GM04504 (cell line): ENCODE measurements at regions not wholly inside any gene's neighbourhood (a gene's known extent, or its start where the extent isn't known, plus 50 kb on each side); places are given as distances from the start of the nearest gene placed in this dataset.

Experiments used
- DNase-seq: peaks from one replicate; pipeline ENCODE4 v3.0.0-alpha.2; 2012; ENCODE audit warnings: low read depth

DNA sequence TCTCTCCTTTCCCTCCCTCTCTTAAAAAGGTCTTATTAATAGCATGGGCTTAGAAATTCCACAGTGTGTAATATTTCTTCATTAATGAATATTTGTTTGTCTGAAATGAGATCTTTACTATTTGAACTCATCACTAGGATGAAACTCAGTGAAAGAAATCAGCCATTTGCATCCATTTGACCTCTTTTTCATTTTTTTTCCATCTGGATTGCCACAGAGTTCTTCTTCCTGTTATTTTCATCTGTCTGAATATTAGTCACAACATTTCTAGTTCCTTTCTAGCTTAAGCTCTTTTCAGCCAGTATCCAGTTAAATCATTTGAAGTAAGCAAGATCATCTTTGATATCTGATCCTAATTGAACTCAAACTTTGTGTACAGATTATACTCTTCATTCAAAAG lies 69.2 kb upstream of the PLS3 start:
- DNase-seq: no peak

DNA sequence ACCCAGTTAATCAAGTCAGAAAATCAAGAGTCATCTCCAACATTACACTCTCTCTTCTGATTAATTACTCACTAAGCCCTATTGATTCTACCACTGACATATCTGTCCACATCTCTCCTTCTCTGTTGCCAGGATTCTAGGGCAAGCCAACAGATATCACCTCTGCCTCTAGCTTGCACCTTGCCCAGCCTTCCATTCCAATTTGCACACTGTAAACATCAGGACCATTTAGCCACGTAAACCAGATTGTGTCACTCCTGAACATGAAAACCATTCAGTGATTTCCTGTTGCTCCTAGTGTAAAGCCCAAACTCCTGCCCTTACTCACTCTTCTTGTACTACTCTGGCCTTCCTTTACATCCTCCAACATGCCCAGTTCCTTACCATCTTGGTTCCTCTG lies 68.0 kb upstream of the PLS3 start:
- no peak for DNase-seq

DNA sequence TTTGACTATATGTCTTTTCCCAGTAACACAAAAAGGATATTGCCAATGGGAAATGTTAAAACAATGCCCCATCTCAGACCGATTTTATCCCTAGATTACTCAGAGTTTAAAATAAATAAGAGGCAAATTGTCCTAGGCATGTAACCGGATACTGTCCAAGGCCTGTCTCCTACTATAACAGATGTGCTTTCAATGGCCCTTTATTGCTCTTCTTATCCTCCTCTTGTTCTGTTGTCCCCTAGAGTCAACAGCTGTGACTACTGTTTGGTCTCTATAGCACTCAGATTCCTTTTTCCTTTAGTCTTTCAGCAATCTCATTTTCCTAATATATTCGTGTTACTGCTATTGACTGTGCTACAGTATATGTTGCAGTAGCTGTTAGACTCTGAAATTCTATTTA lies 66.8 kb upstream of the PLS3 start:
- DNase-seq: no peak

DNA sequence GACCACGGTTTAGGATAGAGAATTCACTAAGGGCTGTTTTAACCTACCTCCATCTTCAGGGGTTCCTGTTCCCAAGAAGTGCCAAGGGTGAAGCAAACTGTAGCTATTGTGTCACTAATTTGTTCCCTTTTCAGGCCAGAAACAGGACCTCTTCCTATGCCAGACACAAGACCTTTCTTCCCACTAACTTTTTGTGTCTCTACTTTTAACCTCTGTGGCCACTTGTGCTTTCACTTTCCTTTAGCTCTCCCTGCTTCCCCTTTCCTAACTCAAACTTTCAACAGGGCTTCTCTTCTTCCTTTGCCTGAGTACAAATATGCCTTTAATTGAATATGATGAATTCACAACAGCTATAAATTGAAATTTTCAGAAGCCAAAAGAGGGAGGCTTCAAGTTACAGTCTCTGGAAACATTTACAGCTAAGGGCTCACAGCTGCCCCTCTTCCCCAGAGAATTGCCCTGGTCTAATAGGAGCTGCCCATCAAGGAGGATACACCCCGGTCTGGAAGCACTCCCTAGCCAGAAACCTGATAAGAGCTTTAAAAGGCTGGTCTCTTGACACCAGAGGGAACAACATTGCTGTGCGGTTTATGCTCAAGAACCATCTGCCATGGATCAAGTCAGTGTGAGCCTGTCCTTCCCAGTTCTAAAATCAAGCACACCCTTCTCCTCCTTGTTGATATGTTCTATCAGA lies 61.7 kb upstream of the PLS3 start:
- DNase-seq: no peak

DNA sequence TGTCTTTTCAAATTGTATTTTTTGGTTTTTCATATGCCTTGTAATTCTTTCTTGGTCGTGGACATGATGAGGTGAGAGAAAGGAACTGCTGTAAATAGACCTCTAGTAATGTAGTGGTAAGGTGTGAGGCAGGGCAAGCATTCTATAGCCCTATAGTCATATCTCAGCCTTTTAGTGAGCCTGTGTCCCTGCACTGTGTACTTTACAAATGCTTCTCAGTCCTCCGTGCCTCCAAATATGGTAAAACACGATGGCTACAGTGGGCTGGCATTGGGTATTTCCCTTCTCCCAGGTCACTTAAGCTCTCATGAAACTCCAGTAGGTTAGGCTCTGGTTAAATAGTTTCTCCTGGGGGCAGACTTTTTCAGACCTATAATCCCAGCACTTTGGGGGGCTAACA lies 57.9 kb upstream of the PLS3 start:
- DNase-seq: no peak

DNA sequence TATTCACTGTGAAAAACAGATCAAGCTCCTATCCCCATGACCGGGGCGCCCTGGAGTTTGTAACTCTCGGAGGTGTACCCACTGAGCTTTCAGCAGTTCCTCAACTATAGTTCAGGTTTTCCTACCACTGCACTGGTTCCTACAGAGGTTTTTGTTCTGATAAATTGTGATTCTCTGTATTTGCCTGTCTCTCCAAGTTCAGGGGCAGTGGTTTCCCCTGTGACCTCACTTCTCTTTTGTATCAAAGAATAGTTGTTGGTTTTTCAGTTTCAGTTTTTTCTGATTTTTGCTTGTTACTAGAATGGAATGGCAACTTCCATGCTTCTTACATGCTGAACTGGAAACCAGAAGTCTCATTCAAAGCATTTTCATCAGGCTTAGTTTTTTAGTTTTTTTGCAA lies 56.8 kb upstream of the PLS3 start:
- DNase-seq: no peak
